H1 (cell line): ENCODE measurements at regions not wholly inside any gene's neighbourhood (a gene's known extent, or its start where the extent isn't known, plus 50 kb on each side); places are given as distances from the start of the nearest gene placed in this dataset.

Experiments used
- CTCF ChIA-PET: fragments of 300-600 bp; sonication (Branson Sonifier 250); formaldehyde crosslinking; loops from one replicate; lab custom pipeline; 2021; ENCODE audit not compliant: partially characterized antibody; lab: Charles Lee
- POLR2A ChIA-PET: fragments of 300-600 bp; sonication (Branson Sonifier 250); formaldehyde crosslinking; loops from one replicate; lab custom pipeline; 2021; ENCODE audit warnings: inconsistent platforms; ENCODE audit not compliant: partially characterized antibody; lab: Charles Lee
- DNase-seq, 2 experiments: peaks; one replicate each; pipeline versions ENCODE4 v3.0.0 to v3.0.0-alpha.2; 2010 to 2022; ENCODE audit warnings: low spot score in 2 of 2, low read depth in 1 of 2, mixed read lengths in 1 of 2
- FAIRE-seq: peaks from 2 replicates; lab custom pipeline; 2011; peaks lifted over from hg19 to GRCh38; lab: Jason Lieb, UNC
- H2AFZ ChIP-seq: 2 replicates; pipeline ENCODE4 v1.8.1; 2012; ENCODE audit warnings: low read length, inconsistent platforms
- H2AK5ac ChIP-seq: 2 replicates; pipeline ENCODE4 v1.6.1; 2013; ENCODE audit warnings: low read depth, low read length
- H2BK120ac ChIP-seq: replicated peaks from 2 replicates; pipeline ENCODE3; 2013; ENCODE audit warnings: low read depth, low read length, inconsistent platforms
- H2BK12ac ChIP-seq: 2 replicates; pipeline ENCODE4 v1.6.1; 2013; ENCODE audit warnings: low read depth, low read length
- H2BK15ac ChIP-seq: 2 replicates; pipeline ENCODE4 v1.6.1; 2013; ENCODE audit warnings: low read length
- H2BK20ac ChIP-seq: 2 replicates; pipeline ENCODE4 v1.6.1; 2013; ENCODE audit warnings: low read length
- H2BK5ac ChIP-seq: 2 replicates; pipeline ENCODE4 v1.6.1; 2013; ENCODE audit warnings: low read depth, low read length
- H3K14ac ChIP-seq: 2 replicates; pipeline ENCODE4 v1.6.1; 2013; ENCODE audit warnings: inconsistent platforms; ENCODE audit not compliant: insufficient read length
- H3K18ac ChIP-seq: 2 replicates; pipeline ENCODE4 v1.6.1; 2013; ENCODE audit warnings: low read length; ENCODE audit errors: extremely low read depth
- H3K23ac ChIP-seq: 2 replicates; pipeline ENCODE4 v1.6.1; 2013; ENCODE audit warnings: inconsistent platforms; ENCODE audit not compliant: insufficient read length
- H3K23me2 ChIP-seq: 2 replicates; pipeline ENCODE4 v1.6.1; 2013; ENCODE audit warnings: low read depth, low read length
- H3K27ac ChIP-seq: 2 replicates; pipeline ENCODE4 v1.6.1; 2011; ENCODE audit warnings: low read depth, low read length, inconsistent platforms
- H3K27me3 ChIP-seq, 4 experiments: replicated peaks in 1 of 4; 1 replicate in 1 of 4; 2 replicates in 3 of 4; pipeline versions ENCODE4 v1.6.1 to v1.8.1; 2011 to 2013; ENCODE audit warnings: low read length in 3 of 4, mild to moderate bottlenecking in 3 of 4, inconsistent platforms in 2 of 4, mixed read lengths in 2 of 4, moderate library complexity in 1 of 4; ENCODE audit not compliant: control insufficient read depth in 3 of 4, insufficient read depth in 3 of 4; ENCODE audit errors: extremely low read depth in 1 of 4
- H3K36me3 ChIP-seq, 4 experiments: 2 replicates each; pipeline versions ENCODE4 v1.6.1 to v1.8.1; 2011 to 2013; ENCODE audit warnings: mild to moderate bottlenecking in 4 of 4, low read length in 3 of 4, moderate library complexity in 2 of 4, control low read depth in 1 of 4, inconsistent platforms in 1 of 4; ENCODE audit not compliant: insufficient read depth in 4 of 4, control insufficient read depth in 2 of 4
- H3K4ac ChIP-seq: replicated peaks from 2 replicates; pipeline ENCODE3; 2013; ENCODE audit warnings: low read length, low read depth, mixed read lengths, inconsistent platforms; ENCODE audit not compliant: insufficient read length
- H3K4me1 ChIP-seq, 4 experiments: replicated peaks in 1 of 4; 1 replicate in 1 of 4; 2 replicates in 3 of 4; pipeline versions ENCODE4 v1.6.1 to v1.8.1; 2011 to 2013; ENCODE audit warnings: low read length in 3 of 4, inconsistent platforms in 2 of 4, mixed read lengths in 1 of 4; ENCODE audit not compliant: insufficient read depth in 4 of 4, control insufficient read depth in 3 of 4
- H3K4me2 ChIP-seq, 2 experiments: 2 replicates each; pipeline versions ENCODE4 v1.6.1 to v1.8.1; 2011 to 2013; ENCODE audit warnings: low read depth in 2 of 2, low read length in 2 of 2, control low read depth in 1 of 2, inconsistent platforms in 1 of 2, mild to moderate bottlenecking in 1 of 2; ENCODE audit not compliant: insufficient read depth in 1 of 2
- H3K4me3 ChIP-seq, 4 experiments: fragments of 200-600, 300-600 bp in 1 of 4; sonication (generic), shearing (Covaris generic), sonication (Bioruptor Twin) in 1 of 4; 2 replicates each; pipeline versions ENCODE4 v1.5.1 to v1.8.1; 2011 to 2016; ENCODE audit warnings: low read length in 4 of 4, low read depth in 3 of 4, control low read depth in 2 of 4, inconsistent platforms in 2 of 4, mild to moderate bottlenecking in 2 of 4, mixed read lengths in 1 of 4, moderate library complexity in 1 of 4; ENCODE audit not compliant: insufficient read depth in 2 of 4; ENCODE audit errors: extremely low read depth in 1 of 4
- H3K56ac ChIP-seq: replicated peaks from 2 replicates; pipeline ENCODE3; 2013; ENCODE audit warnings: low read depth, mild to moderate bottlenecking, mixed read lengths, low read length, inconsistent platforms; ENCODE audit not compliant: insufficient read length
- H3K79me1 ChIP-seq: 2 replicates; pipeline ENCODE4 v1.6.1; 2013; ENCODE audit warnings: low read depth, low read length, control low read depth
- H3K79me2 ChIP-seq, 2 experiments: 2 replicates each; pipeline versions ENCODE4 v1.6.1 to v1.8.1; 2012 to 2013; ENCODE audit warnings: low read length in 2 of 2, mild to moderate bottlenecking in 2 of 2, inconsistent platforms in 1 of 2; ENCODE audit not compliant: insufficient read depth in 2 of 2, control insufficient read depth in 1 of 2
- H3K9ac ChIP-seq, 4 experiments: replicated peaks in 1 of 4; 1 replicate in 1 of 4; 2 replicates in 3 of 4; pipeline versions ENCODE4 v1.6.1 to v1.8.1; 2011 to 2013; ENCODE audit warnings: low read depth in 3 of 4, low read length in 3 of 4, control low read depth in 2 of 4, mild to moderate bottlenecking in 2 of 4, moderate library complexity in 2 of 4, inconsistent platforms in 1 of 4; ENCODE audit errors: extremely low read depth in 1 of 4
- H3K9me3 ChIP-seq, 2 experiments: 2 replicates each; pipeline versions ENCODE4 v1.6.1 to v1.8.1; 2012 to 2013; ENCODE audit warnings: mild to moderate bottlenecking in 2 of 2, moderate library complexity in 2 of 2, control low read depth in 1 of 2, inconsistent platforms in 1 of 2, low read depth in 1 of 2, low read length in 1 of 2, mixed read lengths in 1 of 2; ENCODE audit not compliant: insufficient read depth in 2 of 2
- H4K20me1 ChIP-seq, 2 experiments: replicated peaks in 1 of 2; 2 replicates each; pipeline versions ENCODE3 to v1.8.1; 2011 to 2013; ENCODE audit warnings: inconsistent platforms in 2 of 2, low read length in 2 of 2, mild to moderate bottlenecking in 1 of 2; ENCODE audit not compliant: insufficient read depth in 2 of 2, control insufficient read depth in 1 of 2
- H4K5ac ChIP-seq: 2 replicates; pipeline ENCODE4 v1.6.1; 2013; ENCODE audit warnings: low read length, low read depth, mixed read lengths, inconsistent platforms; ENCODE audit not compliant: insufficient read length
- H4K8ac ChIP-seq: 2 replicates; pipeline ENCODE4 v1.8.0; 2013; ENCODE audit warnings: mild to moderate bottlenecking, moderate library complexity, low read length, inconsistent platforms; ENCODE audit not compliant: insufficient read depth; ENCODE audit errors: extremely low read depth
- H4K91ac ChIP-seq: replicated peaks from 2 replicates; pipeline ENCODE3; 2013; ENCODE audit warnings: low read length, mixed read lengths, inconsistent platforms; ENCODE audit not compliant: insufficient read length
- CBX5 ChIP-seq: fragments of 300-800, 300-1000 bp; sonication (generic); IDR thresholded peaks from 2 replicates; pipeline ENCODE4 v1.7.1; 2016; ENCODE audit warnings: antibody characterized with exemption, low read length, low read depth
- RNF2 ChIP-seq: fragments of 200-900, 300-1000 bp; sonication (generic); IDR thresholded peaks from 2 replicates; pipeline ENCODE4 v1.7.1; 2016; ENCODE audit warnings: borderline replicate concordance, low read depth, mild to moderate bottlenecking, antibody characterized with exemption, low read length; ENCODE audit not compliant: poor library complexity, severe bottlenecking; ENCODE audit errors: missing control alignments
- SAP30 ChIP-seq: fragments of 300-600 bp; sonication (generic); IDR thresholded peaks from 2 replicates; pipeline ENCODE4 v1.7.1; 2012; ENCODE audit warnings: low read length, moderate library complexity, mild to moderate bottlenecking, inconsistent platforms; ENCODE audit not compliant: insufficient read depth, insufficient replicate concordance
- TCF12 ChIP-seq: IDR thresholded peaks from 2 replicates; pipeline ENCODE4 v1.6.1; 2011; ENCODE audit warnings: low read depth, mild to moderate bottlenecking, low read length
- WGBS, 2 experiments: shearing (Covaris generic) in 1 of 2; methylation state at CpG; one replicate each; pipeline versions ENCODE4 v1.1.6 to v1.1.7; 2013 to 2015; ENCODE audit warnings: low lambda C conversion rate in 2 of 2, mixed read lengths in 2 of 2, inconsistent platforms in 1 of 2, low coverage in 1 of 2, missing lambda C conversion rate in 1 of 2; ENCODE audit not compliant: insufficient replicate concordance in 2 of 2, insufficient coverage in 1 of 2, insufficient read length in 1 of 2; ENCODE audit errors: extremely low coverage in 1 of 2, missing lambda C conversion rate in 1 of 2; 5-methylcytosine and 5-hydroxymethylcytosine counted together

- no peak overlapping the region for H3K27ac ChIP-seq
- no peak overlapping the region for H2AFZ ChIP-seq
- H3K4me1 ChIP-seq: no peaks in the 10 kb centered on the region
- H3K4me3 ChIP-seq: no peak overlapping the region
- FAIRE-seq (no peak), DNase-seq (no peak)
- no peak overlapping the region for H2BK15ac ChIP-seq
- H2AK5ac ChIP-seq: no peak overlapping the region
- POLR2A ChIA-PET: no interaction called here
- H4K20me1 ChIP-seq: no peaks in the 10 kb centered on the region
- WGBS, 2 experiments: 97% methylated on average over 4 of the region's 4 CpGs; no CpG with 5 or more reads in 1 of the 2 experiments
- no peak overlapping the region for H2BK12ac ChIP-seq
- H2BK120ac ChIP-seq: no peak overlapping the region
- no peaks in the 10 kb centered on the region for H3K79me2 ChIP-seq
- no peaks in the 10 kb centered on the region for H3K79me1 ChIP-seq
- H3K4me2 ChIP-seq: no peak overlapping the region
- no peak overlapping the region for H3K18ac ChIP-seq
- no peak overlapping the region for H3K23ac ChIP-seq
- H3K9ac ChIP-seq: no peak overlapping the region
- no peak for TF ChIP-seq CBX5
- TF ChIP-seq SAP30: no peak
- TF ChIP-seq TCF12: no peak
- no peak for TF ChIP-seq RNF2
- no peak overlapping the region for H4K91ac ChIP-seq
- H3K36me3 ChIP-seq: no peaks in the 10 kb centered on the region; a peak in 1 of 8 replicates
- H2BK5ac ChIP-seq: no peak overlapping the region
- H3K27me3 ChIP-seq: peaks cover 0 to 2% (median 0%) of the 10 kb centered on the region in 4 experiments; a peak in 2 of 7 replicates
- H4K8ac ChIP-seq: no peak overlapping the region
- H3K56ac ChIP-seq: no peak overlapping the region
- no peak overlapping the region for H3K4ac ChIP-seq
- H3K9me3 ChIP-seq: no peaks in the 10 kb centered on the region
- no peak overlapping the region for H2BK20ac ChIP-seq
- no peak overlapping the region for H3K14ac ChIP-seq
- H4K5ac ChIP-seq: no peak overlapping the region
- no peaks in the 10 kb centered on the region for H3K23me2 ChIP-seq
- CTCF ChIA-PET: interaction anchor here (0.6 to 1.4 kb wide), 4 partner anchors 84 to 607 kb away, joined by 3 to 4 read pairs (median 4); no protein-coding TSS in a partner anchor
Measured at GRCh38 chr3:64802460-64802859, 114.7 kb upstream of the ADAMTS9 start.
